ENCODE measurements at regions not wholly inside any gene's neighbourhood (a gene's known extent, or its start where the extent isn't known, plus 50 kb on each side); places are given as distances from the start of the nearest gene placed in this dataset.

GRCh38 chr4:24054910-24055309, 165.1 kb upstream of the PPARGC1A start:
- no peak for DNase-seq (ENCODE audit: low read depth)

- DNase-seq (ENCODE audit: low read depth): no peak
Observed at GRCh38 chr4:24053934-24054333, 164.1 kb upstream of the PPARGC1A start.

GRCh38 chr4:24044610-24045589, 155.1 kb upstream of the PPARGC1A start:
- no peak for DNase-seq (ENCODE audit: low read depth)

GRCh38 chr4:24042094-24042493, 152.2 kb upstream of the PPARGC1A start:
- DNase-seq (ENCODE audit: low read depth): peak; percentile 92

- no peak for DNase-seq (ENCODE audit: low read depth)
Observed at GRCh38 chr4:24040811-24041210, 151.0 kb upstream of the PPARGC1A start.

GRCh38 chr4:24033626-24034025, 143.8 kb upstream of the PPARGC1A start:
- DNase-seq (ENCODE audit: low read depth): no peak

GRCh38 chr4:24032371-24032989, 142.6 kb upstream of the PPARGC1A start:
- no peak for DNase-seq (ENCODE audit: low read depth)

GRCh38 chr4:24026596-24026995, 136.7 kb upstream of the PPARGC1A start:
- no peak for DNase-seq (ENCODE audit: low read depth)

- DNase-seq (ENCODE audit: low read depth): no peak
Observed at GRCh38 chr4:24024605-24025004, 134.8 kb upstream of the PPARGC1A start.

- no peak for DNase-seq (ENCODE audit: low read depth)
Observed at GRCh38 chr4:24024157-24024556, 134.3 kb upstream of the PPARGC1A start.

GRCh38 chr4:24015782-24016181, 125.9 kb upstream of the PPARGC1A start:
- no peak for DNase-seq (ENCODE audit: low read depth)

GRCh38 chr4:24013668-24014422, 124.0 kb upstream of the PPARGC1A start:
- no peak for DNase-seq (ENCODE audit: low read depth)

- no peak for DNase-seq (ENCODE audit: low read depth)
Observed at GRCh38 chr4:24010994-24011393, 121.1 kb upstream of the PPARGC1A start.

- DNase-seq (ENCODE audit: low read depth): no peak
Observed at GRCh38 chr4:24010573-24010972, 120.7 kb upstream of the PPARGC1A start.

GRCh38 chr4:24007860-24008261, 118.0 kb upstream of the PPARGC1A start:
- DNase-seq (ENCODE audit: low read depth): no peak

- DNase-seq (ENCODE audit: low read depth): no peak
Observed at GRCh38 chr4:24006269-24006668, 116.4 kb upstream of the PPARGC1A start.

GRCh38 chr4:24003926-24004325, 114.1 kb upstream of the PPARGC1A start:
- DNase-seq (ENCODE audit: low read depth): no peak

GRCh38 chr4:24003496-24003895, 113.6 kb upstream of the PPARGC1A start:
- no peak for DNase-seq (ENCODE audit: low read depth)

GRCh38 chr4:24002330-24002966, 112.6 kb upstream of the PPARGC1A start:
- DNase-seq (ENCODE audit: low read depth): no peak

GRCh38 chr4:24001486-24002329, 111.9 kb upstream of the PPARGC1A start:
- no peak for DNase-seq (ENCODE audit: low read depth)

GRCh38 chr4:24000470-24000831, 110.6 kb upstream of the PPARGC1A start:
- DNase-seq (ENCODE audit: low read depth): no peak

All from HS-5 (cell line).